CD4-positive, alpha-beta T cell (primary cell): ENCODE measurements at regions not wholly inside any gene's neighbourhood (a gene's known extent, or its start where the extent isn't known, plus 50 kb on each side); places are given as distances from the start of the nearest gene placed in this dataset.
A peak's percentile ranks its signal among the peaks of the same experiment; 100 is the strongest.

Experiments used
- ATAC-seq: fragments of 200-7000 bp; cut with Tn5 transposase; one replicate; pipeline ENCODE4 v1.10.0; 2022; ENCODE audit warnings: mild to moderate bottlenecking; ENCODE audit not compliant: poor library complexity
- CTCF ChIA-PET: fragments of 350-600 bp; sonication (Branson Sonifier 250); formaldehyde crosslinking; loops from one replicate; lab custom pipeline; 2021; ENCODE audit warnings: antibody characterized with exemption, inconsistent platforms; lab: Charles Lee
- POLR2A ChIA-PET: fragments of 350-600 bp; sonication (Branson Sonifier 250); formaldehyde crosslinking; loops from one replicate; lab custom pipeline; 2021; ENCODE audit warnings: antibody characterized with exemption, inconsistent platforms; lab: Charles Lee
- DNase-seq, 14 experiments: peaks; one replicate each; pipeline ENCODE4 v3.0.0-alpha.2; 2013 to 2020; ENCODE audit warnings: mixed read lengths in 2 of 14
- H3K27ac ChIP-seq, 2 donors: one replicate each; pipeline versions ENCODE4 v1.5.1 to v1.7.0; 2013; ENCODE audit warnings: low read length in 2 of 2, low read depth in 1 of 2, mild to moderate bottlenecking in 1 of 2
- H3K27me3 ChIP-seq, 2 experiments: 1 replicate in 1 of 2; 2 replicates in 1 of 2; pipeline versions ENCODE4 v1.6.1 to v1.7.0; 2013; ENCODE audit warnings: low read length in 2 of 2, control low read depth in 1 of 2, mild to moderate bottlenecking in 1 of 2, moderate library complexity in 1 of 2; ENCODE audit not compliant: insufficient read depth in 2 of 2, control insufficient read depth in 1 of 2
- H3K36me3 ChIP-seq: one replicate; pipeline ENCODE4 v1.6.1; 2013; ENCODE audit warnings: low read length, control low read depth; ENCODE audit not compliant: insufficient read depth
- H3K4me1 ChIP-seq: one replicate; pipeline ENCODE4 v1.6.1; 2013; ENCODE audit warnings: low read length, control low read depth; ENCODE audit not compliant: insufficient read depth
- H3K4me3 ChIP-seq: one replicate; pipeline ENCODE4 v1.5.1; 2013; ENCODE audit warnings: mild to moderate bottlenecking, low read length, moderate library complexity
- H3K9me3 ChIP-seq, 2 experiments: 1 replicate in 1 of 2; 2 replicates in 1 of 2; pipeline versions ENCODE4 v1.6.1 to v1.7.0; 2013; ENCODE audit warnings: low read length in 2 of 2, mild to moderate bottlenecking in 2 of 2, control low read depth in 1 of 2, moderate library complexity in 1 of 2; ENCODE audit not compliant: control insufficient read depth in 1 of 2, insufficient read depth in 1 of 2
- H3K27ac Mint-ChIP-seq: one replicate; pipeline ENCODE4 v1.8.0; 2020; ENCODE audit warnings: mixed read lengths
- H3K27me3 Mint-ChIP-seq: one replicate; pipeline ENCODE4 v1.8.0; 2021; ENCODE audit warnings: mixed read lengths
- H3K36me3 Mint-ChIP-seq: one replicate; pipeline ENCODE4 v1.8.0; 2021; ENCODE audit warnings: low read depth, mixed read lengths
- H3K4me1 Mint-ChIP-seq: one replicate; pipeline ENCODE4 v1.8.0; 2021; ENCODE audit warnings: low read depth, mixed read lengths
- H3K4me3 Mint-ChIP-seq: one replicate; pipeline ENCODE4 v1.8.0; 2020; ENCODE audit warnings: mild to moderate bottlenecking, mixed read lengths
- H3K9me3 Mint-ChIP-seq: one replicate; pipeline ENCODE4 v1.8.0; 2020; ENCODE audit warnings: mixed read lengths
- intact Hi-C, 2 experiments: fragments of 100-400 bp; cut with DNase I in 1 of 2; cut with micrococcal nuclease in 1 of 2; formaldehyde crosslinking; loops; one replicate each; pipeline versions ENCODE4 v1.15.1 to v1.9.0; 2023 to 2025; cut with DNase I, micrococcal nuclease
- TF ChIP-seq, protein P1 (sequence below): fragments of 200-600 bp; IDR thresholded peaks from one replicate; pipeline ENCODE4 v1.8.0; 2022; ENCODE audit warnings: antibody characterized with exemption, mild to moderate bottlenecking

GRCh38 chr6:7041511-7042026, 66.2 kb upstream of the RREB1 start:
- intact Hi-C loops = no loop called here
- DNase-seq (no peak), ATAC-seq (no peak)
- H3K27me3 ChIP-seq = no peaks in the 10 kb centered on the region
- no peaks in the 10 kb centered on the region for H3K9me3 ChIP-seq
- Mint-ChIP-seq H3K27me3 (no peaks in the 10 kb centered on the region), H3K4me1 (peaks cover 22% of the 10 kb centered on the region), H3K36me3 (no peaks in the 10 kb centered on the region), H3K27ac (no peak overlapping the region), H3K4me3 (no peak overlapping the region), H3K9me3 (no peaks in the 10 kb centered on the region)
- ChIA-PET CTCF (no interaction called here), POLR2A (no interaction called here)
- H3K4me1 ChIP-seq = peaks cover 5% of the 10 kb centered on the region
- TF ChIP-seq, protein P1, sequence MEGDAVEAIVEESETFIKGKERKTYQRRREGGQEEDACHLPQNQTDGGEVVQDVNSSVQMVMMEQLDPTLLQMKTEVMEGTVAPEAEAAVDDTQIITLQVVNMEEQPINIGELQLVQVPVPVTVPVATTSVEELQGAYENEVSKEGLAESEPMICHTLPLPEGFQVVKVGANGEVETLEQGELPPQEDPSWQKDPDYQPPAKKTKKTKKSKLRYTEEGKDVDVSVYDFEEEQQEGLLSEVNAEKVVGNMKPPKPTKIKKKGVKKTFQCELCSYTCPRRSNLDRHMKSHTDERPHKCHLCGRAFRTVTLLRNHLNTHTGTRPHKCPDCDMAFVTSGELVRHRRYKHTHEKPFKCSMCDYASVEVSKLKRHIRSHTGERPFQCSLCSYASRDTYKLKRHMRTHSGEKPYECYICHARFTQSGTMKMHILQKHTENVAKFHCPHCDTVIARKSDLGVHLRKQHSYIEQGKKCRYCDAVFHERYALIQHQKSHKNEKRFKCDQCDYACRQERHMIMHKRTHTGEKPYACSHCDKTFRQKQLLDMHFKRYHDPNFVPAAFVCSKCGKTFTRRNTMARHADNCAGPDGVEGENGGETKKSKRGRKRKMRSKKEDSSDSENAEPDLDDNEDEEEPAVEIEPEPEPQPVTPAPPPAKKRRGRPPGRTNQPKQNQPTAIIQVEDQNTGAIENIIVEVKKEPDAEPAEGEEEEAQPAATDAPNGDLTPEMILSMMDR = no peak
- no peak overlapping the region for H3K27ac ChIP-seq
- no peak overlapping the region for H3K4me3 ChIP-seq
- no peaks in the 10 kb centered on the region for H3K36me3 ChIP-seq

DNA sequence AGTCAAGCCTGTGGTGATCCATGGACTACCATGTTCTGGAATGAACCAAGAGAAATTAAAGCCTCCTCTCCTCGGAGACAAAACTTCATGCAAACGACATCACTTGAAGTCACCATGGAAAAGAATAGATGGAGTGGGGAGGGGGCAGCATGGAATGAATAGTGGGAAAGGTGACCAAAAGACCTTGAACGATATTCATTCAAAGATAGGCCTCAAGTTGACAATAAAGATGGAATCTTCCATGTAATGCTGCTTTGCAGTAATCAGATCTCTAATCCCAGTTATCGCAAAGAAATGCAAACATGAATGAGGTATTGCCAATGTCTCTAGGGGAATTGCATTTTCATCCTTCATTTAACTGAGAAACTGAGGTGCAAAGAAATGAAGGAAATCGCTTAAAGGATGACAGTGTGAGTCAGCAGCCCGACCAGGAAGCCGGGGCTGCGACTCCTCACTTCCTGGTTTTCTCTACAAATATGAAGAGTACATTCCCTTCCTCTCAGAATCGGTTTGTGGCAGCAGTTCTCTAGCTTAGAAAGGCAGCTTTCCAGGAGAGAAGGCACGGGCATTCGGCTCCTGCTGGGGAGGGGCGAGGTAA, 65.6 kb upstream of the RREB1 start:
- Mint-ChIP-seq H3K27me3 (no peaks in the 10 kb centered on the region), H3K4me1 (peaks cover 22% of the 10 kb centered on the region), H3K27ac (no peak overlapping the region), H3K36me3 (no peaks in the 10 kb centered on the region), H3K4me3 (no peak overlapping the region), H3K9me3 (no peaks in the 10 kb centered on the region)
- DNase-seq = peak in 3 of 14 experiments; percentile 22 to 41 (median 36)
- Histone ChIP-seq H3K4me1 (peaks cover 5% of the 10 kb centered on the region), H3K4me3 (no peak overlapping the region), H3K27ac (no peak overlapping the region), H3K9me3 (no peaks in the 10 kb centered on the region), H3K27me3 (no peaks in the 10 kb centered on the region), H3K36me3 (no peaks in the 10 kb centered on the region)
- no peak for ATAC-seq
- intact Hi-C loops = no loop called here
- TF ChIP-seq, protein P1 = no peak
- POLR2A ChIA-PET = no interaction called here
- CTCF ChIA-PET = no interaction called here

GRCh38 chr6:7042654-7043545, 64.9 kb upstream of the RREB1 start:
- TF ChIP-seq, protein P1 = no peak
- Mint-ChIP-seq H3K27me3 (no peaks in the 10 kb centered on the region), H3K36me3 (no peaks in the 10 kb centered on the region), H3K4me1 (peaks cover 22% of the 10 kb centered on the region), H3K27ac (no peak overlapping the region), H3K4me3 (no peak overlapping the region), H3K9me3 (no peaks in the 10 kb centered on the region)
- Histone ChIP-seq H3K36me3 (no peaks in the 10 kb centered on the region), H3K9me3 (no peaks in the 10 kb centered on the region), H3K4me1 (peaks cover 5% of the 10 kb centered on the region), H3K27ac (no peak overlapping the region), H3K27me3 (no peaks in the 10 kb centered on the region), H3K4me3 (no peak overlapping the region)
- intact Hi-C loops = no loop called here
- ATAC-seq = no peak
- CTCF ChIA-PET = no interaction called here
- POLR2A ChIA-PET = no interaction called here
- DNase-seq = no peak
